22Rv1 (cell line): ENCODE measurements at regions not wholly inside any gene's neighbourhood (a gene's known extent, or its start where the extent isn't known, plus 50 kb on each side); places are given as distances from the start of the nearest gene placed in this dataset.

Experiments
- H3K27ac ChIP-seq: fragments of 450-650 bp; 2 replicates; pipeline ENCODE4 v1.5.1; 2017
- ZFX ChIP-seq: fragments of 450-650 bp; IDR thresholded peaks from 2 replicates; pipeline ENCODE4 v1.6.1; 2017; ENCODE audit warnings: antibody characterized with exemption, borderline replicate concordance
- TF ChIP-seq, protein P1 (sequence below): fragments of 450-650 bp; IDR thresholded peaks from 2 replicates; pipeline ENCODE4 v1.5.1; 2017; ENCODE audit warnings: mild to moderate bottlenecking

DNA sequence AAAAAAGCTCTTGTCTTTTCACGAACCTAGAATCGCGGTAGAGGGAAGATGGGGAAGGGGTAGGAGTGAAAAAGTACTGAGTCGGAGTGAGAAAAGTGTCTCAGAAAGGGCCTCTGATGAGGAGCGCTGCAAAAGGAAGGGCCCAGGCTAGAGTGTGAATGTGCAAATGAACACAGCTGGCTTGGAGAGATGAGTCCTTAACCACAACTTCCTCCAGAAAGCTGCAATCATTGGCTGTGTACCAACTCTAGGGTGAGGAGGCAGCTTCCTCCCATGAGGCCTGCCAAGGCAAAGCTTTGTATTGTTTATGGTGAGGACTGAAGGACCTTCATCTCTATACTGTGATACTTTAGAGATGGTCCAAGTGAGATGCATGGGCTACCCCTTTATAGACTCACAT, 566.9 kb upstream of the ANO5 start:
- TF ChIP-seq, protein P1, sequence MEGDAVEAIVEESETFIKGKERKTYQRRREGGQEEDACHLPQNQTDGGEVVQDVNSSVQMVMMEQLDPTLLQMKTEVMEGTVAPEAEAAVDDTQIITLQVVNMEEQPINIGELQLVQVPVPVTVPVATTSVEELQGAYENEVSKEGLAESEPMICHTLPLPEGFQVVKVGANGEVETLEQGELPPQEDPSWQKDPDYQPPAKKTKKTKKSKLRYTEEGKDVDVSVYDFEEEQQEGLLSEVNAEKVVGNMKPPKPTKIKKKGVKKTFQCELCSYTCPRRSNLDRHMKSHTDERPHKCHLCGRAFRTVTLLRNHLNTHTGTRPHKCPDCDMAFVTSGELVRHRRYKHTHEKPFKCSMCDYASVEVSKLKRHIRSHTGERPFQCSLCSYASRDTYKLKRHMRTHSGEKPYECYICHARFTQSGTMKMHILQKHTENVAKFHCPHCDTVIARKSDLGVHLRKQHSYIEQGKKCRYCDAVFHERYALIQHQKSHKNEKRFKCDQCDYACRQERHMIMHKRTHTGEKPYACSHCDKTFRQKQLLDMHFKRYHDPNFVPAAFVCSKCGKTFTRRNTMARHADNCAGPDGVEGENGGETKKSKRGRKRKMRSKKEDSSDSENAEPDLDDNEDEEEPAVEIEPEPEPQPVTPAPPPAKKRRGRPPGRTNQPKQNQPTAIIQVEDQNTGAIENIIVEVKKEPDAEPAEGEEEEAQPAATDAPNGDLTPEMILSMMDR = no peak
- no peak for TF ChIP-seq ZFX
- no peak overlapping the region for H3K27ac ChIP-seq

DNA sequence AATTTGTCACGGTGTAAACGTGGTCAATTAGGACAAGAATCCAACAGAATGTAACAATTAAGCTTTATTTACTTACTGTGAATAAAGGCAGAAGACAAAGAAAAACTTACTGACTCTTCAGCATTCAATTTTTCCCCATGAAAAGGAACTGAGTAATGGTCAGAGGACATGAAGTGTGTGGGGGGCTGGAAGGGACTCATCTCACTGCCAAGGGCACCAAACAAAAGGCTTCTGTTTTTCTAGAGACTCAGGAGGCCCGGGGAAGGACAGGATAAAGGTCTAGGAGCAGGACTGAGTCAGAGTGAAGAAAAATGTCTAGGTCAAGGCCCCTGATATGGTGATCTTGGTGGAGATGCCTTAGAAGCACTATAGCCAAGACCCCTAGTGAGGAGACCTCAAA, 564.2 kb upstream of the ANO5 start:
- no peak for TF ChIP-seq ZFX
- TF ChIP-seq, protein P1 = no peak
- no peak overlapping the region for H3K27ac ChIP-seq

DNA sequence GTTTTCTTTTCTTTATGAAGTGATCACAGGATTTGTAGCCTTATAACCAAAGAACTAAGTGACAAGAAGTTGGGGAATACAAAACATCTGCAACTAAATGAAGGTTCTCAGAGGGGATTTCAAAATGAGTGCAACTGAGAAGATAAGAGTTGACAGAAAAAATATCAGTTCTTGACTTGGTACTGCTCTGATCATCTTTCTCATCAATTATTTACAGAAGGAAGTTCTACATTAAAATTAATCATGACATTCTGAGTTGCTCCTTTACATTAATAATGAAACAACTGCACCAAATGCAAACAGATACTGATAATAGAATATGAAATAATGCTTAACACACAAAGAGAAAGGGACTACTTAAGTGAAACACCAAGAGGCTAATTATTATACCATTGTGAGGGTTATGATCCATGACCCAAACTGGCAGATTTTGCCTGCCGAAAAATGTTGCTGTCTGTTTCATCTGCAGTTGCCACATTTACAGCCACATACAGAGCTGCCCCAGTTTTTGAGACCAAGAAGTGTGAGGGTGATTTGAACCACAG, 561.9 kb upstream of the ANO5 start:
- TF ChIP-seq, protein P1 = no peak
- TF ChIP-seq ZFX = no peak
- no peak overlapping the region for H3K27ac ChIP-seq

DNA sequence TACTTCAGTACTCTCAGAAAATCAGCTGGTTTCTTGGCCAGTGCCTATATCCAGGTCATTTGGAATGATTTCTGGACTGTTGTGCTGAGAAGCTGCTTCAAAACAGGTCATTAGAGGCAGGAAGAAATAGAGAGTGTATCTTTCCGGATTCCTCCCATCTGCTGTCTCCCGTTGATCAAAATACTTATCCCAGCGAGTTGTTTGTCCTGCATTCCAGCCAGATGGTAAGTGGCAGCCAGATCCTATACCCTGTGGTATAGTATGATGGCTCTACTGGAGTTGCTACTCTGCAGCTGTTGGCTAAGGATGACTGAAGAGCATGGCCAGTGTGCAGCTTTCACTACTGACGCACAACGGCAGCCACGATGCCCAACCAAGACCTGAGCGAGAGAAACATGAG, 560.9 kb upstream of the ANO5 start:
- no peak for TF ChIP-seq ZFX
- TF ChIP-seq, protein P1 = no peak
- H3K27ac ChIP-seq = no peak overlapping the region

DNA sequence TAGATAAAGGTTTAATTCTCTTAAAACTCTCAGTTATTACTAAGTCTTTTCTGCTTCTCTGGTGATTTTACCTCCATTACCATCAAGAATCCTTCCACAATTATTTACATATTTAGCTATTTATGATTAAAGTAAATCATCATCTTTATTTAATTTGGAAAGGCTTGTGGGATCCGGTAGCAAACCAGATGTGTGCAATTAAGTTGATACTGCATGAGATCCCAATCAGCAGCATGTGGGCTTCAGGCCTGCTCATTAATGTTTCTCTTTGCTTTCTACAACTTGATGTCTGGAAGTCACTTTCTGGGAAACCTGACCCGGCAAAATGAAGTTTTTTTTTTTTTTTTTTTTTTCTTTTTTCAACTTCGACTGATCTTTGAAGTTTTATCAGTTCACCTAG, 558.4 kb upstream of the ANO5 start:
- TF ChIP-seq, protein P1 = no peak
- no peak for TF ChIP-seq ZFX

DNA sequence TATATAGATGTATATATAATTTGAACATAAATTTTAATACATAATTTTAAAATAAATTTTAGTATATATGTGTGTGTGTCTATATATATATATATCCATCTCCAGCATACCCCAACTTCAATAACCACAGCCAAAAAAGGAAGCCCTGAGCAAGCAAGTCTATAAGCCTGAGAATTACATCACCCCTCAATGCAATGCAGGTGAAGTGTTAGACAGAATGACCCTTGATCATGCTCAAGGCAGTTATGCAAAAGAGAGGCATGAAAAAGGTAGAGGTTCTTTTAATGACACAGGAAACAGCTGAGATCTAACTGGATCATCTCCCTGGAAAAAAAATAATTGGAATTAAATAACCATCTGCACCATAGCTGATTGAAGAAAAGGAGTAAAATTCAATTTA, 557.9 kb upstream of the ANO5 start:
- H3K27ac ChIP-seq = no peak overlapping the region
- TF ChIP-seq ZFX = no peak
- TF ChIP-seq, protein P1 = no peak

More for the DNA sequence above, 558.4 kb upstream of the ANO5 start:
- H3K27ac ChIP-seq = no peak overlapping the region

DNA sequence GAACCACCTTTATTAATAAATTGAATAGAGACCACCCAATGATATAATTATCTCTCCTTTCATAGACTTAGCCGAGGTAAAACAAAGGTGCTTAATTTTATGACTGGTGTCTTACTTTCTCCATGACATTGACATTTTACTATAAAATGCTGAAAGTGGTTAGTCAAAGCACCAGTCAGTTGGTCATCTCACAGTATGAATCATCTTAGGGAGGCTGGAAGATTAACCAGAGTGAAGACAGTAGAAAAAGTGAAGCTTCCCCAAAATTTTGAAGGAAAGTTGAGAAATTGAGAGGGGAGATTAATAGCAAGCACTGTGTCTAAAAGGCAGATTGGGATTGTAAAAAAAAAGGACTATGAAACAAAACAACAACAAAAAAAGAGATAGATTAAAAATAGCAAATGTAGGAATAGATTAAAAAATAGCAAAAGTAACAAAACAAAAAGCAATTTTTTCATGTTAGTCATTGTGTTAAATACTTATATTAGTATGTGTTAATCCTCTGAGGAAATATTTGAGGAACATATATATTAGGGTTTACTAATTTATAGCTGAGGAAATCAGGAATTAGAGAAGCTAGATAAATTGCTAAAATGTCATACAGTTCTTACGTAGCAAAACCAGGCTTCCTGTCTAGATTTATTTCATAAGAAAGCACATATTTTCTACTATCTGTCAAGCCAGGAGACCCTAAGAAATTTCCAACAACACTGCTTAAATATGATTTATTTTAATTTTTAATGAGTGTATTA, 557.3 kb upstream of the ANO5 start:
- no peak for TF ChIP-seq ZFX
- TF ChIP-seq, protein P1 = no peak
- no peak overlapping the region for H3K27ac ChIP-seq
